Bronchial epithelial cell (primary cell): ENCODE measurements at regions not wholly inside any gene's neighbourhood (a gene's known extent, or its start where the extent isn't known, plus 50 kb on each side); places are given as distances from the start of the nearest gene placed in this dataset.

Experiments used
- DNase-seq: peaks from one replicate; pipeline ENCODE4 v3.0.0-alpha.2; 2010; ENCODE audit warnings: low read depth
- FAIRE-seq: peaks from 2 replicates; lab custom pipeline; 2011; peaks lifted over from hg19 to GRCh38; lab: Jason Lieb, UNC
- H3K27me3 ChIP-seq: 2 replicates; pipeline ENCODE4 v1.5.1; 2011; ENCODE audit warnings: low read length; ENCODE audit not compliant: control insufficient read depth, insufficient read depth
- H3K36me3 ChIP-seq: 2 replicates; pipeline ENCODE4 v1.5.1; 2011; ENCODE audit warnings: low read length; ENCODE audit not compliant: control insufficient read depth, insufficient read depth
- H3K4me3 ChIP-seq: 2 replicates; pipeline ENCODE4 v1.5.1; 2011; ENCODE audit warnings: mild to moderate bottlenecking, low read depth, low read length, control low read depth
- TF ChIP-seq, protein P1 (sequence below): IDR thresholded peaks from 2 replicates; pipeline ENCODE4 v1.5.1; 2011; ENCODE audit warnings: mild to moderate bottlenecking, moderate library complexity, low read length, control low read depth, inconsistent platforms; ENCODE audit not compliant: insufficient read depth, severe bottlenecking

DNA sequence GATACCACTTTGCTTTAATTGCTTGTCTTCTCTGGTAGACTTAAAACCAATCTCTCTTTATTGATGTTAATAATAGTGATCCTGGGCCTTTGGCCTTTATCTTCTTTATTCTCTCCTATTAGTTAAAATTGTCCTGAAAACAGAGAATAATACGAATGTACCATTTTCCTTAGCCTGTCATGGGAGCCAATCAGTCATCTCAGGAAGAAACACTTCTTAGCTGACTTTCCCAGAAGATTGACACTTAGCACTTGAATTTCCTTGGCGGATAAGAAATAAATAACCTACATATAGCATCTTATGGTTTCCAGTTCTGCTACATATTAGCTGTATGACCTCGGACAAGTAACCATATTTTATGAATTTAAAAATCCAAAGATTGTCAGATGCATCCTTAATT is 338.4 kb upstream of the SLC14A2 start:
- FAIRE-seq (no peak), DNase-seq (no peak)
- TF ChIP-seq, protein P1, sequence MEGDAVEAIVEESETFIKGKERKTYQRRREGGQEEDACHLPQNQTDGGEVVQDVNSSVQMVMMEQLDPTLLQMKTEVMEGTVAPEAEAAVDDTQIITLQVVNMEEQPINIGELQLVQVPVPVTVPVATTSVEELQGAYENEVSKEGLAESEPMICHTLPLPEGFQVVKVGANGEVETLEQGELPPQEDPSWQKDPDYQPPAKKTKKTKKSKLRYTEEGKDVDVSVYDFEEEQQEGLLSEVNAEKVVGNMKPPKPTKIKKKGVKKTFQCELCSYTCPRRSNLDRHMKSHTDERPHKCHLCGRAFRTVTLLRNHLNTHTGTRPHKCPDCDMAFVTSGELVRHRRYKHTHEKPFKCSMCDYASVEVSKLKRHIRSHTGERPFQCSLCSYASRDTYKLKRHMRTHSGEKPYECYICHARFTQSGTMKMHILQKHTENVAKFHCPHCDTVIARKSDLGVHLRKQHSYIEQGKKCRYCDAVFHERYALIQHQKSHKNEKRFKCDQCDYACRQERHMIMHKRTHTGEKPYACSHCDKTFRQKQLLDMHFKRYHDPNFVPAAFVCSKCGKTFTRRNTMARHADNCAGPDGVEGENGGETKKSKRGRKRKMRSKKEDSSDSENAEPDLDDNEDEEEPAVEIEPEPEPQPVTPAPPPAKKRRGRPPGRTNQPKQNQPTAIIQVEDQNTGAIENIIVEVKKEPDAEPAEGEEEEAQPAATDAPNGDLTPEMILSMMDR, result no peak

DNA sequence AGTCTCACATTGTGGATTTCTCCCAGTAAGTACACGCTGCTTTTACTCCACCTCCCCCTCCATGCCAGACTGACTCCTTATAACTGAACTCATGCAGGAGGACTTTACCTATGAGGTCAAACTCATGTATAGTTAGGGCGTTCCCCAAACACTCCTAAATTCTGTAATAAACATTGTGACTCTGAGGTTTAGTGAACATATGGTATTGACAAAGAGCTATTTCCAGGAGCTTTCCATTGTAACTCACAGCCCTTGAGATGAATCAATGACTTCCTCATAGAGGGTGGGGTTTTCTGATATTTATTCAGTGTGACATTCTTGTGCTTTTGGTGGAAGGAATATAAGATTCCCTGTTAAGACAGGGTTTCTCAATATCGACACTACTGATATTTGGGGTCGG is 337.4 kb upstream of the SLC14A2 start:
- FAIRE-seq (no peak), DNase-seq (peak; percentile 13)
- TF ChIP-seq, protein P1, result no peak
- Histone ChIP-seq H3K27me3 (no peaks in the 10 kb centered on the region), H3K36me3 (no peaks in the 10 kb centered on the region), H3K4me3 (no peak overlapping the region)

More for the DNA sequence above, 338.4 kb upstream of the SLC14A2 start:
- no peaks in the 10 kb centered on the region for H3K36me3 ChIP-seq
- H3K27me3 ChIP-seq, result no peaks in the 10 kb centered on the region
- H3K4me3 ChIP-seq, result no peak overlapping the region

DNA sequence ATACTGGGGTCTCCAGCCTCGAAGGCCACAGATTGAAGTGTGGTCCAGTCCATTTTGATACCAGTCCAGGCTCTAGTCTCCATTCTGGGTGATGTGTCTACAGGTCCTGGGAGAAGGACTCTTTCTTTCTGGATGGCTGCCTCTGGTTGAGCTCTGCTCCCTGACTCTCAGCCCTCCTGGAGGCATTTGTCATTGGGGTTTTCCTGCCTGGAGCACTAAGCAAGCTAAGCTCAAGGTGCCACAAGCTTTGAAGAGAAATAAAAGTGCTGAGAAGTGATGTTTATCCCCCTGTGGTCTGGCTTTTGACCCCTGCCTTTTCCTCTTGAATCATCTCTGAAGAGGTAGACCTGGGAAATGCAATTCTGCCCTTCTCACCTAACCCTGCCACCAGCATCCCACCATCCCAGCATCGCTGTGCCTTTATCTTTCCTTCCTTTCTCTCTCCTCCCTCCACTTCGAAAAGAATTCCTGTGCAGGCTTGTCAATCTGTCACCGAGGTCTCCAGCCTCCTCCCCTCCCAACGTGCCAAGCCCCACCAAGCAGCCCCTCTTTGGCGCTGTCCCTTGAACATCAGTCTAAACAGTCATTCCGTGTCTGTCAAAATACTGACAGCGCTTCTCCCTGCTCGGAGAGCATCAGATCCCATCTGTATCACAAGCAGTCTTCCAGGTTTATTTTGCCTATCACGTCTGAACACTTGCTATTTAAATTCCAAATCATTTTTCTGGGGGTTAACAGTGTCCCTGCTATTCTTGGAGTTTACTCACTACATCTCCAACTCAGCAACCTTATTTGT is 334.6 kb upstream of the SLC14A2 start:
- TF ChIP-seq, protein P1, result no peak
- Histone ChIP-seq H3K36me3 (no peaks in the 10 kb centered on the region), H3K27me3 (no peaks in the 10 kb centered on the region), H3K4me3 (no peak overlapping the region)
- DNase-seq (no peak), FAIRE-seq (peak; percentile 60)

DNA sequence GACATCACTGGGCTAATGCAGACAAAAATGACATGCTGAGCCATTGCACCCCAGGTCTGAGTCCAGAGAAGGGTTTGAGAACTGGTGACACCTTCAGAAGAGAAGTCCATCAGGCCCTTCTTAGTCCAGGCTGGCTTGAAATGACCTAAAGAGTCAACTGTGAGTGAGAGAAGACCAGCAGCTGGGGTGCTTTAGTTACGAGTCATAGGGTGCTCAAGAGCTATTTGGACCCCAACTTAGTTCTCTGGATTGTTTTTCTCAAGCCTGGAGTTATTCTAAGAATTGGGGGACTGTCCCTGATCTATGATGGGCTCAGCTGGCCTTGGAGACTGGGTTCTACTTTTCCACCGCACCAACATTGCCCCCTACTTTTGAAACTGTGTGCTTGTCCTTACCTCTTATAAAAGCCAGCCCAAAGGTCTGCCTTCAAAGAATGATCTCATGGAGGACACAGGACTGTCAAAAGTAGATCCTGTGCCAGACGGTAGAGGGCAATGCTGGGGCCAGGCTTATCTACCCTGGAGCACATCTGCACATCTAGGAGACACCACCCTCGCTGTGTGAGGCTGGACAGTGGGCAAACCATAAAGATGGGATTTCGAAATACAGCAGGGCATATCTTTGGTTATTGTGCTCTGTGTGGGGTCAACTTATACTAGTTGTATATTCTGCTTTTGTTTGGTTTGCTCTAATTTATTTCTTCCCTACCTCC is 333.0 kb upstream of the SLC14A2 start:
- H3K27me3 ChIP-seq, result no peaks in the 10 kb centered on the region
- TF ChIP-seq, protein P1, result peak; percentile 9
- no peak overlapping the region for H3K4me3 ChIP-seq
- FAIRE-seq (no peak), DNase-seq (no peak)
- no peaks in the 10 kb centered on the region for H3K36me3 ChIP-seq

DNA sequence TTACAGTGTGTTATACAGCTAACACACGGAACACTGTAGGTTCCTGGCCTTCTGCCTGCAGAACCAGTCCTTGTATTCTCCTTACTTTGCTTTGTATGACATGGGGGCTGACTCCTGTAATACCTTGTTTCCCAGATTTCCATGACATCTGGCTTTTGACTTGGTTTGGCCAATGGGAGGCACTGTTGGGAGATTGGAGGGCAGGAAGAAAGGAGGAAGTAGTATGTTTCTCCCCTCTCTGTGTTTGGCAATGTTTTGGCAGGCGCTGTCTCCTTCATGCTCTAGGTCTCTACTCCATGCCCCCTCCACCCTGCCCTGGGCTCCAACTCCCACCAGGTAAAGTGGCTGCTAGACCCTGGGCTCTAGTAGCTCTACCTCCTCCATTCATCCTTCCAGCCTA is 331.1 kb upstream of the SLC14A2 start:
- FAIRE-seq (no peak), DNase-seq (no peak)
- Histone ChIP-seq H3K4me3 (no peak overlapping the region), H3K36me3 (no peaks in the 10 kb centered on the region), H3K27me3 (no peaks in the 10 kb centered on the region)
- TF ChIP-seq, protein P1, result no peak
